ENCODE measurements at regions not wholly inside any gene's neighbourhood (a gene's known extent, or its start where the extent isn't known, plus 50 kb on each side); places are given as distances from the start of the nearest gene placed in this dataset.

GRCh38 chr12:75666126-75666938 lies 154.9 kb upstream of the KRR1 start:
- TF ChIP-seq EP300 (IDR thresholded peaks at IDR 0.05; ENCODE audit: borderline replicate concordance): no peak
- TF ChIP-seq RAD21 (IDR thresholded peaks at IDR 0.05; ENCODE audit: low read depth): no peak

Data from Ishikawa (cell line).